ENCODE measurements at regions not wholly inside any gene's neighbourhood (a gene's known extent, or its start where the extent isn't known, plus 50 kb on each side); places are given as distances from the start of the nearest gene placed in this dataset.
A peak's percentile ranks its signal among the peaks of the same experiment; 100 is the strongest.

DNA sequence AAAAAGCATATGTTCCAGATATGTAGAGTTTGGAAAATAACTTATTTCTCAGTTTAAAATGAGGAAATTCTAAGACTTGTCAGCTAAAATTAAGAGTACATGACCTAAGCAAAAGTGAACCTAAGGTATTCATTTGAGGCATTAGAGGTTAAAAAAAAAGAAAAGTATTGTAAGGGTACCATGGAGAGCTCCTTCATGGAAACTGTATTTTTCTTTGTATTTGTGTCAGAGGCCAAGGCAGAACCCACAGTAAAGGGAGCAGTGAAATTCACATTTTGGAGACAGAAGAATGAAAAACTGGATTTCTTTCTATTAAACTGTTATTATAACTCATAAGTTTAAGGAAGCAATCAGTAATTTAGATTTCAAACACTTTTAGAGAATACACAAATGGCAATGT is 1494.8 kb downstream of the KCNT2 start:
- TF ChIP-seq CTCF (IDR thresholded peaks at IDR 0.05; ENCODE audit: insufficient read depth, low read length) (no peak), POLR2AphosphoS5 (IDR thresholded peaks at IDR 0.05; ENCODE audit: low read depth) (no peak)
- TF ChIP-seq, protein P1, sequence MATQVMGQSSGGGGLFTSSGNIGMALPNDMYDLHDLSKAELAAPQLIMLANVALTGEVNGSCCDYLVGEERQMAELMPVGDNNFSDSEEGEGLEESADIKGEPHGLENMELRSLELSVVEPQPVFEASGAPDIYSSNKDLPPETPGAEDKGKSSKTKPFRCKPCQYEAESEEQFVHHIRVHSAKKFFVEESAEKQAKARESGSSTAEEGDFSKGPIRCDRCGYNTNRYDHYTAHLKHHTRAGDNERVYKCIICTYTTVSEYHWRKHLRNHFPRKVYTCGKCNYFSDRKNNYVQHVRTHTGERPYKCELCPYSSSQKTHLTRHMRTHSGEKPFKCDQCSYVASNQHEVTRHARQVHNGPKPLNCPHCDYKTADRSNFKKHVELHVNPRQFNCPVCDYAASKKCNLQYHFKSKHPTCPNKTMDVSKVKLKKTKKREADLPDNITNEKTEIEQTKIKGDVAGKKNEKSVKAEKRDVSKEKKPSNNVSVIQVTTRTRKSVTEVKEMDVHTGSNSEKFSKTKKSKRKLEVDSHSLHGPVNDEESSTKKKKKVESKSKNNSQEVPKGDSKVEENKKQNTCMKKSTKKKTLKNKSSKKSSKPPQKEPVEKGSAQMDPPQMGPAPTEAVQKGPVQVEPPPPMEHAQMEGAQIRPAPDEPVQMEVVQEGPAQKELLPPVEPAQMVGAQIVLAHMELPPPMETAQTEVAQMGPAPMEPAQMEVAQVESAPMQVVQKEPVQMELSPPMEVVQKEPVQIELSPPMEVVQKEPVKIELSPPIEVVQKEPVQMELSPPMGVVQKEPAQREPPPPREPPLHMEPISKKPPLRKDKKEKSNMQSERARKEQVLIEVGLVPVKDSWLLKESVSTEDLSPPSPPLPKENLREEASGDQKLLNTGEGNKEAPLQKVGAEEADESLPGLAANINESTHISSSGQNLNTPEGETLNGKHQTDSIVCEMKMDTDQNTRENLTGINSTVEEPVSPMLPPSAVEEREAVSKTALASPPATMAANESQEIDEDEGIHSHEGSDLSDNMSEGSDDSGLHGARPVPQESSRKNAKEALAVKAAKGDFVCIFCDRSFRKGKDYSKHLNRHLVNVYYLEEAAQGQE (IDR thresholded peaks at IDR 0.05; ENCODE audit: insufficient replicate concordance, low read depth) = peak; percentile 88

All from HL-60 (cell line).